HG02870 (cell line): ENCODE measurements at regions not wholly inside any gene's neighbourhood (a gene's known extent, or its start where the extent isn't known, plus 50 kb on each side); places are given as distances from the start of the nearest gene placed in this dataset.
A peak's percentile ranks its signal among the peaks of the same experiment; 100 is the strongest.
"Not testable (repeated sequence)": the region's sequence is repeated elsewhere in the genome, so short reads cannot be mapped to it uniquely, and the experiment has no call there.

ENCODE experiments used
- ATAC-seq: cut with Tn5 transposase; IDR thresholded peaks from one replicate; pipeline ENCODE4 v1.9.1; 2021; ENCODE audit warnings: mild to moderate bottlenecking, moderate library complexity; ENCODE audit not compliant: unreplicated experiment

GRCh38 chr2:106339609-106340008 is 128.6 kb downstream of the RGPD3 start:
- no peak for ATAC-seq

GRCh38 chr2:106339132-106339531 is 129.1 kb downstream of the RGPD3 start:
- ATAC-seq = no peak

- ATAC-seq = no peak
These were observed 130.2 kb downstream of the RGPD3 start for GRCh38 chr2:106338043-106338442.

GRCh38 chr2:106336737-106337136 is 131.5 kb downstream of the RGPD3 start:
- ATAC-seq = no peak

GRCh38 chr2:106336108-106336507 is 132.1 kb downstream of the RGPD3 start:
- ATAC-seq = no peak

GRCh38 chr2:106334802-106335201 is 133.4 kb downstream of the RGPD3 start:
- no peak for ATAC-seq

- not testable (repeated sequence) for ATAC-seq
These were observed 134.8 kb downstream of the RGPD3 start for GRCh38 chr2:106333253-106333873.

- ATAC-seq = no peak
These were observed 136.2 kb downstream of the RGPD3 start for GRCh38 chr2:106332054-106332453.

GRCh38 chr2:106330384-106331261 is 136.5 kb upstream of the UXS1 start:
- not testable (repeated sequence) for ATAC-seq

GRCh38 chr2:106323337-106324013 is 129.4 kb upstream of the UXS1 start:
- ATAC-seq = no peak

GRCh38 chr2:106322281-106322680 is 128.2 kb upstream of the UXS1 start:
- ATAC-seq = no peak

GRCh38 chr2:106320439-106320838 is 126.3 kb upstream of the UXS1 start:
- not testable (repeated sequence) for ATAC-seq

GRCh38 chr2:106316915-106317314 is 122.8 kb upstream of the UXS1 start:
- no peak for ATAC-seq

GRCh38 chr2:106314444-106314843 is 120.3 kb upstream of the UXS1 start:
- no peak for ATAC-seq

- ATAC-seq = no peak
These were observed 116.9 kb upstream of the UXS1 start for GRCh38 chr2:106311041-106311370.

GRCh38 chr2:106307860-106308259 is 113.8 kb upstream of the UXS1 start:
- peak; percentile 71 for ATAC-seq

GRCh38 chr2:106306387-106306786 is 112.3 kb upstream of the UXS1 start:
- ATAC-seq = no peak

- no peak for ATAC-seq
These were observed 110.6 kb upstream of the UXS1 start for GRCh38 chr2:106304612-106305184.

GRCh38 chr2:106299696-106300095 is 105.6 kb upstream of the UXS1 start:
- ATAC-seq = no peak

- no peak for ATAC-seq
These were observed 102.2 kb upstream of the UXS1 start for GRCh38 chr2:106296182-106296815.

GRCh38 chr2:106294182-106294581 is 100.1 kb upstream of the UXS1 start:
- no peak for ATAC-seq
